Astrocyte (in vitro differentiated cells and primary cell): ENCODE measurements at regions not wholly inside any gene's neighbourhood (a gene's known extent, or its start where the extent isn't known, plus 50 kb on each side); places are given as distances from the start of the nearest gene placed in this dataset.

Experiments used
- EZH2 ChIP-seq: IDR thresholded peaks from 2 replicates; pipeline ENCODE4 v1.6.1; 2012; ENCODE audit warnings: mild to moderate bottlenecking, low read length, inconsistent platforms; ENCODE audit not compliant: insufficient read depth
- TF ChIP-seq, protein P1 (sequence below): IDR thresholded peaks from 2 replicates; pipeline ENCODE4 v1.5.1; 2011; ENCODE audit warnings: low read depth, mild to moderate bottlenecking, inconsistent platforms, low read length, moderate library complexity; ENCODE audit not compliant: insufficient read depth

DNA sequence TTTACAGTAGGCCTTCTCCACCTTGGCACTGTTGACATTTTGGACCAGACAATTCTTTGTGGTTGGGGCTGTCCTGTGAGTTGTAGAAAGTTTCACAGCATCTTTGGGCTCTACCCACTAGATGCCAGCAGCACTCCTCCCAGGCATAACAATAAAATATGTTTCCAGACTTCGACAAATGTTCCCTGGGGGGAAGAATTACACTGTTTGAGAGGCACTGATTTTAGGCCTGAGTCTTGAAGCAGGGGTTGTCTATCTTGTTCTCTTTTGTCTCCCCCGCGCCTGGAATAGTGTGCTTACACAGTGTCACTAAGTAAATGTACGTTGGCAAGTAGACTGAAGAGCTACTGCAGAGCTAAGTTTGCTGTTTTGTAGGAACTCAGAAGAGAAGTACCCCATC is 254.4 kb upstream of the BOD1L1 start:
- TF ChIP-seq, protein P1, sequence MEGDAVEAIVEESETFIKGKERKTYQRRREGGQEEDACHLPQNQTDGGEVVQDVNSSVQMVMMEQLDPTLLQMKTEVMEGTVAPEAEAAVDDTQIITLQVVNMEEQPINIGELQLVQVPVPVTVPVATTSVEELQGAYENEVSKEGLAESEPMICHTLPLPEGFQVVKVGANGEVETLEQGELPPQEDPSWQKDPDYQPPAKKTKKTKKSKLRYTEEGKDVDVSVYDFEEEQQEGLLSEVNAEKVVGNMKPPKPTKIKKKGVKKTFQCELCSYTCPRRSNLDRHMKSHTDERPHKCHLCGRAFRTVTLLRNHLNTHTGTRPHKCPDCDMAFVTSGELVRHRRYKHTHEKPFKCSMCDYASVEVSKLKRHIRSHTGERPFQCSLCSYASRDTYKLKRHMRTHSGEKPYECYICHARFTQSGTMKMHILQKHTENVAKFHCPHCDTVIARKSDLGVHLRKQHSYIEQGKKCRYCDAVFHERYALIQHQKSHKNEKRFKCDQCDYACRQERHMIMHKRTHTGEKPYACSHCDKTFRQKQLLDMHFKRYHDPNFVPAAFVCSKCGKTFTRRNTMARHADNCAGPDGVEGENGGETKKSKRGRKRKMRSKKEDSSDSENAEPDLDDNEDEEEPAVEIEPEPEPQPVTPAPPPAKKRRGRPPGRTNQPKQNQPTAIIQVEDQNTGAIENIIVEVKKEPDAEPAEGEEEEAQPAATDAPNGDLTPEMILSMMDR, result no peak
- TF ChIP-seq EZH2, result no peak
